Neural cell (in vitro differentiated cells): ENCODE measurements at regions not wholly inside any gene's neighbourhood (a gene's known extent, or its start where the extent isn't known, plus 50 kb on each side); places are given as distances from the start of the nearest gene placed in this dataset.
"Not testable (repeated sequence)": the region's sequence is repeated elsewhere in the genome, so short reads cannot be mapped to it uniquely, and the experiment has no call there.

Source experiments
- H2AFZ ChIP-seq: fragments of 200-600, 300-800 bp; sonication (generic), shearing (Covaris generic); 2 replicates; pipeline ENCODE4 v1.6.0; 2014; ENCODE audit warnings: low read depth, mild to moderate bottlenecking, antibody characterized with exemption, low read length, moderate library complexity
- H3F3A ChIP-seq: fragments of 200-600 bp; shearing (Covaris generic); 2 replicates; pipeline ENCODE4 v1.6.1; 2016; ENCODE audit warnings: mild to moderate bottlenecking, moderate library complexity, mixed read lengths, antibody characterized with exemption, low read length; ENCODE audit not compliant: insufficient read depth, poor library complexity, severe bottlenecking
- H3K27ac ChIP-seq: fragments of 200-600, 300-800 bp; sonication (generic), shearing (Covaris generic); 2 replicates; pipeline ENCODE4 v1.5.1; 2014; ENCODE audit warnings: mild to moderate bottlenecking, low read length, moderate library complexity
- H3K27me3 ChIP-seq: fragments of 300-800, 200-600 bp; sonication (generic), shearing (Covaris generic); 2 replicates; pipeline ENCODE4 v1.6.0; 2014; ENCODE audit warnings: mild to moderate bottlenecking, low read depth, low read length, moderate library complexity; ENCODE audit not compliant: insufficient read depth
- H3K36me3 ChIP-seq: fragments of 300-800, 200-600 bp; sonication (generic), shearing (Covaris generic); 2 replicates; pipeline ENCODE4 v1.5.1; 2014; ENCODE audit warnings: mild to moderate bottlenecking, antibody characterized with exemption, low read length, moderate library complexity; ENCODE audit not compliant: insufficient read depth
- H3K4me2 ChIP-seq: fragments of 300-800, 200-600 bp; sonication (generic), shearing (Covaris generic); 2 replicates; pipeline ENCODE4 v1.6.0; 2014; ENCODE audit warnings: mild to moderate bottlenecking, low read length
- H3K4me3 ChIP-seq: fragments of 300-800, 200-600 bp; sonication (generic), shearing (Covaris generic); 2 replicates; pipeline ENCODE4 v1.5.1; 2014; ENCODE audit warnings: mild to moderate bottlenecking, low read length, moderate library complexity
- H3K79me2 ChIP-seq: fragments of 200-600 bp; shearing (Covaris generic); replicated peaks from 2 replicates; pipeline ENCODE4 v1.6.0; 2014; ENCODE audit warnings: mild to moderate bottlenecking, low read length, moderate library complexity; ENCODE audit not compliant: insufficient read depth
- H3K9ac ChIP-seq: fragments of 300-800, 200-600 bp; sonication (generic), shearing (Covaris generic); 2 replicates; pipeline ENCODE4 v1.6.1; 2016; ENCODE audit warnings: mild to moderate bottlenecking, low read length, mixed read lengths
- H3K9me2 ChIP-seq: fragments of 200-600 bp; shearing (Covaris generic); 2 replicates; pipeline ENCODE4 v1.6.1; 2016; ENCODE audit warnings: mild to moderate bottlenecking, low read length, mixed read lengths; ENCODE audit not compliant: insufficient read depth
- H3K9me3 ChIP-seq: fragments of 200-600, 300-800 bp; sonication (generic), shearing (Covaris generic); 2 replicates; pipeline ENCODE4 v1.6.1; 2016; ENCODE audit warnings: mild to moderate bottlenecking, mixed run types, low read length, moderate library complexity, mixed read lengths
- H4K20me1 ChIP-seq: fragments of 200-600 bp; shearing (Covaris generic); 2 replicates; pipeline ENCODE4 v1.6.1; 2016; ENCODE audit warnings: mild to moderate bottlenecking, mixed run types; ENCODE audit not compliant: insufficient read depth
- CTCF ChIP-seq: fragments of 450-650 bp; IDR thresholded peaks from 2 replicates; pipeline ENCODE4 v1.5.1; 2014; ENCODE audit warnings: antibody characterized with exemption, mild to moderate bottlenecking, moderate library complexity; ENCODE audit not compliant: poor library complexity, severe bottlenecking
- EP300 ChIP-seq: fragments of 450-650 bp; conservative IDR thresholded peaks from 2 replicates; pipeline ENCODE4 v1.6.1; 2014; ENCODE audit warnings: antibody characterized with exemption, mild to moderate bottlenecking, moderate library complexity; ENCODE audit not compliant: poor library complexity, severe bottlenecking
- EZH2 ChIP-seq: fragments of 200-600, 300-800 bp; shearing (Covaris generic), sonication (generic); IDR thresholded peaks from 2 replicates; pipeline ENCODE4 v1.6.1; 2014; ENCODE audit warnings: antibody characterized with exemption, low read length, borderline replicate concordance, mild to moderate bottlenecking; ENCODE audit not compliant: insufficient read depth, poor library complexity, severe bottlenecking
- MXI1 ChIP-seq: fragments of 450-650 bp; conservative IDR thresholded peaks from 2 replicates; pipeline ENCODE4 v1.6.1; 2014; ENCODE audit warnings: antibody characterized with exemption, mild to moderate bottlenecking; ENCODE audit not compliant: poor library complexity, severe bottlenecking
- POLR2AphosphoS5 ChIP-seq: IDR thresholded peaks from 2 replicates; pipeline ENCODE4 v1.6.1; 2012
- RAD21 ChIP-seq: fragments of 450-650 bp; conservative IDR thresholded peaks from 2 replicates; pipeline ENCODE4 v1.6.1; 2014; ENCODE audit warnings: antibody characterized with exemption, mild to moderate bottlenecking, moderate library complexity
- SMC3 ChIP-seq: fragments of 450-650 bp; conservative IDR thresholded peaks from 2 replicates; pipeline ENCODE4 v1.6.1; 2014; ENCODE audit warnings: antibody characterized with exemption, mild to moderate bottlenecking, moderate library complexity; ENCODE audit not compliant: poor library complexity

- Histone ChIP-seq H3K36me3 (no peaks in the 10 kb centered on the region), H3K27ac (no peak overlapping the region), H3K9me3 (no peaks in the 10 kb centered on the region), H3F3A (no peaks in the 10 kb centered on the region), H4K20me1 (no peaks in the 10 kb centered on the region), H2AFZ (no peak overlapping the region), H3K4me3 (no peak overlapping the region), H3K79me2 (no peaks in the 10 kb centered on the region), H3K27me3 (no peaks in the 10 kb centered on the region), H3K9ac (no peak overlapping the region), H3K4me2 (no peak overlapping the region), H3K9me2 (no peaks in the 10 kb centered on the region)
- TF ChIP-seq EP300, result no peak
- TF ChIP-seq POLR2AphosphoS5, result no peak
Measured at GRCh38 chr11:44366741-44367140, 56.8 kb upstream of the ALX4 start.

- no peak overlapping the region for H3K9ac ChIP-seq
- H3K4me2 ChIP-seq, result no peak overlapping the region
- no peaks in the 10 kb centered on the region for H3K27me3 ChIP-seq
- H3K27ac ChIP-seq, result no peak overlapping the region
- no peaks in the 10 kb centered on the region for H3F3A ChIP-seq
- no peaks in the 10 kb centered on the region for H3K36me3 ChIP-seq
- no peaks in the 10 kb centered on the region for H3K79me2 ChIP-seq
- H4K20me1 ChIP-seq, result no peaks in the 10 kb centered on the region
- no peaks in the 10 kb centered on the region for H3K9me3 ChIP-seq
- H2AFZ ChIP-seq, result no peak overlapping the region
- no peak overlapping the region for H3K4me3 ChIP-seq
- no peaks in the 10 kb centered on the region for H3K9me2 ChIP-seq
- peak; percentile 10 for TF ChIP-seq CTCF
- no peak for TF ChIP-seq MXI1
Measured at GRCh38 chr11:44367452-44367851, 57.5 kb upstream of the ALX4 start.

- no peaks in the 10 kb centered on the region for H3F3A ChIP-seq
- no peaks in the 10 kb centered on the region for H3K9me2 ChIP-seq
- TF ChIP-seq RAD21 (no peak), POLR2AphosphoS5 (no peak), SMC3 (no peak), EP300 (no peak), EZH2 (no peak), MXI1 (no peak)
- H4K20me1 ChIP-seq, result no peaks in the 10 kb centered on the region
- H3K9me3 ChIP-seq, result no peaks in the 10 kb centered on the region
- H3K79me2 ChIP-seq, result no peaks in the 10 kb centered on the region
- no peak overlapping the region for H3K9ac ChIP-seq
- H3K4me2 ChIP-seq, result no peak overlapping the region
- H3K36me3 ChIP-seq, result no peaks in the 10 kb centered on the region
- H3K4me3 ChIP-seq, result no peak overlapping the region
- no peaks in the 10 kb centered on the region for H3K27me3 ChIP-seq
- no peak overlapping the region for H3K27ac ChIP-seq
- no peak overlapping the region for H2AFZ ChIP-seq
Measured at GRCh38 chr11:44368886-44369285, 58.9 kb upstream of the ALX4 start.

- not testable (repeated sequence) for H3K79me2 ChIP-seq, H2AFZ ChIP-seq, H3K9ac ChIP-seq, H3K9me3 ChIP-seq, H3K27me3 ChIP-seq, H3K36me3 ChIP-seq, H3K4me2 ChIP-seq, H3F3A ChIP-seq, H3K9me2 ChIP-seq, H4K20me1 ChIP-seq, H3K4me3 ChIP-seq, H3K27ac ChIP-seq
Measured at GRCh38 chr11:44371042-44371441, 61.1 kb upstream of the ALX4 start.
